Endodermal cell (in vitro differentiated cells): ENCODE measurements at regions not wholly inside any gene's neighbourhood (a gene's known extent, or its start where the extent isn't known, plus 50 kb on each side); places are given as distances from the start of the nearest gene placed in this dataset.
A peak's percentile ranks its signal among the peaks of the same experiment; 100 is the strongest.

Experiments
- DNase-seq: peaks from one replicate; pipeline ENCODE4 v3.0.0-alpha.2; 2017
- H3K27ac ChIP-seq: 2 replicates; pipeline ENCODE4 v1.5.1; 2013; ENCODE audit warnings: mild to moderate bottlenecking, low read depth, low read length, moderate library complexity
- H3K27me3 ChIP-seq: 2 replicates; pipeline ENCODE4 v1.6.1; 2013; ENCODE audit warnings: mild to moderate bottlenecking, low read length, moderate library complexity; ENCODE audit not compliant: insufficient read depth, control insufficient read depth, poor library complexity, severe bottlenecking
- H3K36me3 ChIP-seq: 2 replicates; pipeline ENCODE4 v1.7.0; 2013; ENCODE audit warnings: mild to moderate bottlenecking, low read length, moderate library complexity; ENCODE audit not compliant: control insufficient read depth, insufficient read depth
- H3K4me1 ChIP-seq: one replicate; pipeline ENCODE4 v1.7.0; 2013; ENCODE audit warnings: low read length; ENCODE audit not compliant: control insufficient read depth, insufficient read depth
- H3K4me3 ChIP-seq: 2 replicates; pipeline ENCODE4 v1.5.1; 2013; ENCODE audit warnings: mild to moderate bottlenecking, low read length, moderate library complexity
- H3K9ac ChIP-seq: 2 replicates; pipeline ENCODE4 v1.6.1; 2013; ENCODE audit warnings: mild to moderate bottlenecking, low read length, moderate library complexity; ENCODE audit not compliant: poor library complexity, severe bottlenecking; ENCODE audit errors: extremely low read depth
- H3K9me3 ChIP-seq: 2 replicates; pipeline ENCODE4 v1.6.1; 2013; ENCODE audit warnings: mild to moderate bottlenecking, low read length, moderate library complexity; ENCODE audit not compliant: control insufficient read depth
- H3K27ac Mint-ChIP-seq: 2 replicates; pipeline ENCODE4 v1.8.0; 2020; ENCODE audit warnings: mixed read lengths
- H3K27me3 Mint-ChIP-seq: 2 replicates; pipeline ENCODE4 v1.8.0; 2021; ENCODE audit warnings: mild to moderate bottlenecking, mixed read lengths; ENCODE audit not compliant: insufficient read depth
- H3K36me3 Mint-ChIP-seq: 2 replicates; pipeline ENCODE4 v1.8.0; 2020; ENCODE audit warnings: low read depth, mixed read lengths
- H3K4me1 Mint-ChIP-seq: 2 replicates; pipeline ENCODE4 v1.8.0; 2020; ENCODE audit warnings: mixed read lengths
- H3K4me3 Mint-ChIP-seq: 2 replicates; pipeline ENCODE4 v1.8.0; 2020; ENCODE audit warnings: mild to moderate bottlenecking, moderate library complexity, mixed read lengths
- H3K9me3 Mint-ChIP-seq: 2 replicates; pipeline ENCODE4 v1.8.0; 2020; ENCODE audit warnings: mild to moderate bottlenecking, mixed read lengths
- CTCF ChIP-seq: fragments of 200-600 bp; sonication (generic); conservative IDR thresholded peaks from 2 replicates; pipeline ENCODE4 v1.5.0; 2021; ENCODE audit warnings: antibody characterized with exemption, mild to moderate bottlenecking
- WGBS, 2 experiments: methylation state at CpG; one replicate each; pipeline versions ENCODE4 v1.1.5 to v1.1.7; 2013; ENCODE audit warnings: missing lambda C conversion rate in 2 of 2, mixed read lengths in 1 of 2; ENCODE audit not compliant: insufficient coverage in 1 of 2, insufficient read length in 1 of 2; 5-methylcytosine and 5-hydroxymethylcytosine counted together

DNA sequence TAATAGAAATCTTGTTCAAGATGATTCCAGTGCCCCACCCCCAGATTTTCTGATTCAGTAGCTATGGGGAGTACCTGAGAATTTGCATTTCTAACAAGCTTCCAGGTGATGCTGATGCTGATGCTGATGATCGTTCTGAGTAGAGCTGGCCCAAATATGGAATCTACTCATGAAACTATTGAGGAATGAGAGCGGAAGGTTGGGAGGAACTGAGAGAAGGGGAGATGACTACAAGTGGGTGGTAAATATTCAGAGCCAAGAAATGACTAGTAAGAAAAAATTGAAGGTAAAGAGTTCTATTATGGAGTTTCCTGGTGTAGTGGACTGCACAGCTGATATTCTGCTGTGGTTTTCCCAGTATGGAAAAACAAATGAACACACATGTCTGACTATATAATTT lies 235.4 kb upstream of the FN1 start:
- H3K36me3 ChIP-seq = no peaks in the 10 kb centered on the region
- H3K4me1 ChIP-seq = peaks cover 8% of the 10 kb centered on the region
- H3K27me3 Mint-ChIP-seq = no peaks in the 10 kb centered on the region
- no peaks in the 10 kb centered on the region for H3K27me3 ChIP-seq
- H3K4me3 ChIP-seq = no peak overlapping the region
- no peak overlapping the region for H3K27ac Mint-ChIP-seq
- H3K4me1 Mint-ChIP-seq = peaks cover 28% of the 10 kb centered on the region
- H3K9me3 Mint-ChIP-seq = peaks cover 7% of the 10 kb centered on the region
- H3K9ac ChIP-seq = no peak overlapping the region
- H3K9me3 ChIP-seq = peaks cover 9% of the 10 kb centered on the region
- 95 to 100% methylated on average over 2 of the region's 2 CpGs for WGBS, 2 experiments
- H3K36me3 Mint-ChIP-seq = no peaks in the 10 kb centered on the region
- DNase-seq = no peak
- no peak overlapping the region for H3K4me3 Mint-ChIP-seq
- H3K27ac ChIP-seq = no peak overlapping the region
- TF ChIP-seq CTCF = no peak

DNA sequence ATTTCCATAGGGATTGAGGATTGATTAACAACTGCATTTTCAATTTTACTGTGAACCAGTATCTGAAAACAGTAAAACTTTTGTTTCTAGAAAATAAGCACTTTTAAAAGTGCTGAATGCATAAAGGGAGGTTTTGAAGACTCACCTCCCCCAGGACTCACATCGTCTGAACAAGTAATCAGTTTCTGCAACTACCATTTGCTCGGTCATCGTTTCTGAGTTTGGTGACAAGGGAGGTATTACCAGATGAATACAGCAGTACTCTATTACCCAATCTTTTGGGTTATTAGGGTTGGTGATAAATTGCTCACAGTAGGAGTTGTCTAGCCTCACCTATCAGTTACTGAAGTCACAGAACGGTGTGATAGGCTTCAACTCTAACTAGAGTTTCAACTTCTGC lies 234.5 kb upstream of the FN1 start:
- H3K36me3 ChIP-seq = no peaks in the 10 kb centered on the region
- Mint-ChIP-seq H3K4me1 (peaks cover 33% of the 10 kb centered on the region), H3K27ac (no peak overlapping the region), H3K36me3 (no peaks in the 10 kb centered on the region), H3K9me3 (peaks cover 11% of the 10 kb centered on the region), H3K4me3 (no peak overlapping the region), H3K27me3 (no peaks in the 10 kb centered on the region)
- 79 to 90% methylated on average over 2 to 4 of the region's 4 CpGs for WGBS, 2 experiments
- no peak overlapping the region for H3K27ac ChIP-seq
- DNase-seq = no peak
- H3K9ac ChIP-seq = no peak overlapping the region
- peak overlapping the region; percentile 16 for H3K4me3 ChIP-seq
- H3K9me3 ChIP-seq = peaks cover 9% of the 10 kb centered on the region
- TF ChIP-seq CTCF = no peak
- H3K4me1 ChIP-seq = peaks cover 8% of the 10 kb centered on the region
- no peaks in the 10 kb centered on the region for H3K27me3 ChIP-seq

- H3K36me3 ChIP-seq = no peaks in the 10 kb centered on the region
- H3K9me3 Mint-ChIP-seq = peaks cover 12% of the 10 kb centered on the region
- no peaks in the 10 kb centered on the region for H3K36me3 Mint-ChIP-seq
- H3K9me3 ChIP-seq = peaks cover 9% of the 10 kb centered on the region
- H3K4me1 ChIP-seq = peaks cover 8% of the 10 kb centered on the region
- no peak overlapping the region for H3K4me3 Mint-ChIP-seq
- WGBS, 2 experiments = 94 to 96% methylated on average over 4 to 5 of the region's 5 CpGs
- no peak overlapping the region for H3K27ac Mint-ChIP-seq
- H3K27ac ChIP-seq = no peak overlapping the region
- no peaks in the 10 kb centered on the region for H3K27me3 ChIP-seq
- no peak for TF ChIP-seq CTCF
- no peaks in the 10 kb centered on the region for H3K27me3 Mint-ChIP-seq
- DNase-seq = no peak
- no peak overlapping the region for H3K4me3 ChIP-seq
- H3K4me1 Mint-ChIP-seq = peaks cover 38% of the 10 kb centered on the region
- no peak overlapping the region for H3K9ac ChIP-seq
Measured at GRCh38 chr2:215668378-215668775, 232.5 kb upstream of the FN1 start.
